Activated naive CD4-positive, alpha-beta T cell treated with Interleukin-2 at 50 U/mL for 16 hours (primary cell): ENCODE measurements at regions not wholly inside any gene's neighbourhood (a gene's known extent, or its start where the extent isn't known, plus 50 kb on each side); places are given as distances from the start of the nearest gene placed in this dataset.
"Not testable (repeated sequence)": the region's sequence is repeated elsewhere in the genome, so short reads cannot be mapped to it uniquely, and the experiment has no call there.

Experiments
- DNase-seq: peaks from one replicate; pipeline ENCODE4 v3.0.0-alpha.2; 2020

- DNase-seq = no peak
These were observed 437.3 kb upstream of the ADAMTSL1 start for GRCh38 chr9:18036422-18037187.

DNA sequence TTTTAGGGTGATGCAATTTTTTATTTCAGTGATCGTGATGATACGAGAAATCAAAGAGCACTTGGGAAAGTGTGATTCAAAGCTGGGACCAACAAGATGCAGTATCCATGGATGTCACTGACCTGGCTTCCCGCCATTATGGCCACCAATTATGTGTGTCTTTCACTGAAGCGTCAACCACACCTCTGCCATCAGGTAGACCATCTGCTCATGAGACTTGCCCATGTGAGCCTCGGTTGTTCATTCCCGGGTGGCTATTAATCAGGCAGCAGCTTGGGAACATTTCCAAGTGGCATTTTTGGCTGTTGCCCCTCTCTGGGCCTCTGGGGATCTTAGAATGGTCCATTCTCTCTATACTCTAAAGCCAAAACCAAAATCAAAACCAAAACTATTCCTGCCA lies 436.0 kb upstream of the ADAMTSL1 start:
- DNase-seq = no peak

DNA sequence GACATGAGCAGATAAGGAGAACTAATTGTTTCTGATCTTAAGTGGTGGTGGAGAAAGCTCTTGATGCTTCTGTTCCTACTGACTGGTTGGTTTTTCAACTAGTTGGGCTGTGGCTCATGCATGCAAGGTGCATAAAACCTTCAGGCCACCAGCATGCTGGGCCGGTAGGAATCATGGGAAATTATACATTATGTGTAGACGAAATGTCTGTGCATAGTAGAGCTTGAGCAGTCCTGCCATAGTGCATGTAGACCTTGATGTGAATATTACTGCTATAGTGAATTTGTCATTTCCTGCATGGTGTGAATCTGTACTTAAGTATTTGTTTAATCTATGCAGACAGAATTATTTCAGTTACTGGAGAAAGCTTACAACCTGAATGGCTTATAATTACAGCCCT lies 433.6 kb upstream of the ADAMTSL1 start:
- DNase-seq = no peak

DNA sequence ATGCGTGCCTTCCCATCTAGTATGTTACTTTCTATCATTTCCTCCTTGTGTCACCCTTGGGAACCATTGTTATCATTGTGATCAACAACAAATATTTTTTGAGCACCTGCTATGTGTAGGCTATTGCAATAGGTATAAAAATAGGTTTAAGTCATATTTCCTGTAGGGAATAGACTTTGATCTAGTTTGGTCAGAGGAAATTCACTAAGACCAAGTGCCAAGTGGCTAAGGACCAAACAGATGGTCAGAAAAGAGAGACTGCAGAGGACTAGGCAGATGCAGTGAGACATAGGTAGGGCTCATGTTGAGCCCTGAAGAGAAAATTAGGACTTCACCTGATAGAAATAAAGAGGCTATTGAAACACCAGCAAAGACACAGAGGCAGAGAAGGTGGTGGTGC lies 430.0 kb upstream of the ADAMTSL1 start:
- DNase-seq = no peak

GRCh38 chr9:18045326-18045725 lies 428.6 kb upstream of the ADAMTSL1 start:
- no peak for DNase-seq

- DNase-seq = no peak
These were observed 427.9 kb upstream of the ADAMTSL1 start for GRCh38 chr9:18046068-18046467.

GRCh38 chr9:18051638-18052037 lies 422.3 kb upstream of the ADAMTSL1 start:
- no peak for DNase-seq

DNA sequence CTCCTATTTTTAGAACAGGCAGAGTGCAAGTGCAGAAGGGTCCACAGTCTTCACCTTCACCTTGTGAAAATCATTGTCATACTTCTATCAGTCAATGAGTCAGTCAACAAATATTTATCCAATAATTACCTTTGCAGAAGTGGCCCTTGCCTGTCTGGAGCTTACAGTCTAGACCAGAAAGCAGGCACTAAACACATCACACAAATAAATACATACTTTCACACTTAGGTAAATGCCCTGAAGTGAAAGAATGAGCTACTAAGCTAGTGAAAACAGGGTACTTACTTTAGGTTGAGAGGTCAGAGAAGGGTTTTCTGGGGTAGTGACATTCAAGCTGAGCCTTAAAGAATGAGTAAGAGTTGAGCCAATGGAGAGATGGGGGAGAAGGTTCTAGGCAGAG lies 421.9 kb upstream of the ADAMTSL1 start:
- no peak for DNase-seq

- no peak for DNase-seq
These were observed 417.5 kb upstream of the ADAMTSL1 start for GRCh38 chr9:18056269-18056992.

DNA sequence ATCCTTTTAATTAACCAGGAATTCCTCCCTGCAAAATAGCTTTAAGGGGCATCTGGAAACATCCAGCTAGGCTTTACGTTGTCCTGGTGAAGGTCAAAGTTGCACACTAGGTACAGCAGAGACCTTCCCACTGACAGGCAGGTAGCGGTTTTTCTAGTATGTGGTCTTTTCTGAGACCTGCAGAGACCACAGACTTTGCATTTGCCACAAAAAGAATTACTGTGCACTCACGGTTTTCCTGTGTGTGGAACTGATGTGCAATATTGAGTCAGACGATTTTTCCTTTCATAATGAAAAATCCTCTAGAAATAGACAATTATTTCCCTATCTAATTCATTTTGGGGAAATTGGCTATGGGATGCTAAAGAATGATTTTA lies 417.0 kb upstream of the ADAMTSL1 start:
- DNase-seq = no peak

DNA sequence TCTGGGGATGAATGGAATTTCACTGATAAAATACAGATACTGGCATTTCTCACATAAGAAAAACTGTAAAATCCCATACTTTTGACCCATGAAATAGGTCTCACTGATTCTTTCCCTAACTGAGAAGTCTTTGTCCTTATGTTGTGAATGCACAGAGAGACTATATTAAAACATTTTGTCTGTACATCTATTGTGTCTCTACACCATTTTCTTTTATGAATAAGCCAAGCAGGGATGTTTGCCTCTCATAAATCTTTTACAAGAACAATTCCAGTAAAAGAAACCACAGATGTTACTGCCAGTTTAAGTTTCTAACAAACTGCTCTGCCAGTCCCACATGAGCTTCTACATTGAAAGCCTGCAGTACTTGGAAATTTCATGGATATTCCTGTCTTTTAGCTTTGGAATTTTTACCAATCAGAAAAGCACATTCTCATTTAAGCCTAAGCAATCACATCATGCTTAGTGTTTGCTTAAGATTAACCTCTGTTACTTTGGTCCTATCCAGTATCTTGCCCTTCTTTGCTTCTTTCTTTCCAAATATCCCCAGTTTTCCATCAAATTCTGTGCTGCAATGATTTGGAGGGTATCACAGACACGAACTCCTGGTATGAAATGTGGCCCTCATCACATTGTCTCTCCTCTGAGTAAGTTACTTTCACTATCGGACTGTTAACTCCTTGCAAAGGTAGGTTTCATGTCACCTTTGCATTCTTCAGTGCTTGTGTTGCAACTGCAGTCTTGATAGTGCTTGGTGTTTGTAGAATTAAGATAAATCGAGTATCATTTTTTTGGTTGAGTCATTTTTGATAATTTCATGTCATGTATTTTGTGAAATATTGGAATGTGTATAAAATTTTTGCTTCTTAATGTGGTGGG lies 415.1 kb upstream of the ADAMTSL1 start:
- no peak for DNase-seq

GRCh38 chr9:18059447-18059846 lies 414.5 kb upstream of the ADAMTSL1 start:
- DNase-seq = no peak

- no peak for DNase-seq
These were observed 413.6 kb upstream of the ADAMTSL1 start for GRCh38 chr9:18060269-18060934.

- no peak for DNase-seq
These were observed 412.6 kb upstream of the ADAMTSL1 start for GRCh38 chr9:18061332-18061731.

DNA sequence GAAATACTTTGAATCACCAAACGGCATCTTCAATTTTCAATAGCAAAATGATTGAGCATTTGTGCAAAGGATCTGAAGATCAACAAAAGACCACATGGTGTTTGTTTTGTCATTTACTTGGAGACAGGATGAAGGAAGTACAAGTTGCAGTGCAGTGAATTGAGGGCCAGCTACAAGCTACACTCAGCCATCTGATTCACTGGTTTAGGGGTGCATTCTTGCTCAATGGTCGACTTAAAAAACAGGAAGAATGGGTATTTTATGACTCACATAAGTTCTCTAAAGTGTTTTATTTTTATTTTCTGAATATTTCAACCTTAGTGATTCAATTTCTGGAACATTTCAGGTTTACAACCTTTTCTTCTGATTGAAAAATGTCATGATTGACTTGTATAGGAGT lies 412.1 kb upstream of the ADAMTSL1 start:
- DNase-seq = no peak

DNA sequence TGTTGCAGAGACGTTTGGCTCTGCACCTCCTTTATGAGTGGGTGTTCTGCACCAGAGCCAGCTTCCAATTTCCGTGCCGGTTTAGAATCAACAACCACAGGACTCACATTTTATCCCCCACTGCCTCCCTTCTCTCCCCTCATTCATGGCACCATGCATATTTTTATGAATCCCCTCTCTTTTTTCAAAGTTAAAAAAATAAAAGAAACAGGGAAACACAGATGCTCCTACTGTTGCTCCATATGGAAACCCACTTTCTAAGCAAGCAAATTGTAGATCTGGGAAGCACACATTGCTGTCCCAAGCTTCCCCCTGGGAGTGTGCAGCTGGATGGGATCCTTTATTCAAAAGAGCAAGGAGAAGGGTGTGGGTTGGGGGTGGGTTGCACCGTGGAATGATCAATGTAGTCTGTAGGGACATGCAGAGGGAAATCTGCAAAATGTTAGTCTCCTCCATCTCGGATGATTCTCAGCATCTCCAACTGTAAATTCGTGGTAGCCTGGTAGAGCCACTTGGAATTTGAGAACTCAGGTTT lies 410.0 kb upstream of the ADAMTSL1 start:
- DNase-seq = no peak

DNA sequence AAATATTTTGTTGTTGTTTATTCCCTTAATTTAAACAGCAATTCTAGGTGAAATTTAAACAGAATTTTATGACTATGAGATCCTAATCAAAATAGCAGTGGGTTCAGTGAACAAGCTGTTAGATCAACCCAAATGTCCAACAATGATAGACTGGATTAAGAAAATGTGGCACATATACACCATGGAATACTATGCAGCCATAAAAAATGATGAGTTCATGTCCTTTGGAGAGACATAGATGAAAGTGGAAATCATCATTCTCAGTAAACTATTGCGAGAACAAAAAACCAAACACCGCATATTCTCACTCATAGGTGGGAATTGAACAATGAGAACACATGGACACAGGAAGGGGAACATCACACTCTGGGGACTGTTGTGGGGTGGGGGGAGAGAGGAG lies 407.3 kb upstream of the ADAMTSL1 start:
- not testable (repeated sequence) for DNase-seq

DNA sequence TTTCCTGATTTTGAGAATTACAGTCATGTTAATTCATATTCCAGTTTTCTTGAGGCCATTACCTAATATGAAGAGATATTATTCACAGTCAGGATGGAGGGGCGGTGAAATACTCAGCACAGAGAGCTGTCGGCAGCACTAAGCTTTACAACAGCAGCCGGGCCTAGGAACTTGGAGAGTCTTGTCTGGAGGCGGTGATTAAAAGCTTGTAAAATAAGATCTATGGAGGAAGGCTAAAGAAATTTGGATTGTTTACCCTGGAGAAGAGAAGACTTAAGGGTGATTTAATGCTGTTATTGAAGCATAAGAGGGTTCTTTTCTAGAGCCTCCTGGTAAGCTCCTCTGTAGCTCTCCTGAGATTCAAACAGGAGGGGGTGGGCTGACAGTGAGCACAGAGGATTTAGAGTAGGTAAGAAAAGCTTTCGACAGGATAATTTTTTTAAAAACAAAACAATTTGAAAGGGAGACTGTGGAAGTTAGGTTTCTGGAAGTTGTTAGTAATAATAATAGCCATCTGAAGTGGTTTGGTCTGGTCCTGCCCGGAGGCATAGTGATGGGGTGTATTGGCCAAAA lies 406.3 kb upstream of the ADAMTSL1 start:
- DNase-seq = no peak

GRCh38 chr9:18068900-18069299 lies 405.1 kb upstream of the ADAMTSL1 start:
- no peak for DNase-seq

- DNase-seq = no peak
These were observed 402.3 kb upstream of the ADAMTSL1 start for GRCh38 chr9:18071651-18072060.

DNA sequence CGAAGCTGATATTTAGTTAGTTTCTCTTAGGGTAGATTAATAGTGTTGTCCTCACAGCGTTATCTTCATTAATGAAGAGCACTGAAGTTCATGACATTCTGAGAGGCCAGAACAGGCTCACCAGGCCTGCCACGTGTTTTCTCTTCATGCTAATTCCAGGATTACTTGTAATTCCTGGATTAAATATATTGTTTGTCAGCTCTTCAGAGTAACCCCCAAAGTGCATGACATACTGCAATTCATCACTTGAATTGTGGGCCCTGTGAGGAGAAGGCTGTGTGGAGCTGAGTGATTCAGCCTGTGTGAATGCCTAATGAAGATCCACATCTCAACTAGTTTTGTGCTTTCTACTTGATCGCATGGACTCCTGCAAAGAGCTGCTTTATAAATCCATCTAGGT lies 401.0 kb upstream of the ADAMTSL1 start:
- no peak for DNase-seq

GRCh38 chr9:18074041-18074440 lies 399.9 kb upstream of the ADAMTSL1 start:
- no peak for DNase-seq
